SW 1271 (cell line): ENCODE measurements at regions not wholly inside any gene's neighbourhood (a gene's known extent, or its start where the extent isn't known, plus 50 kb on each side); places are given as distances from the start of the nearest gene placed in this dataset.
"Not testable (repeated sequence)": the region's sequence is repeated elsewhere in the genome, so short reads cannot be mapped to it uniquely, and the experiment has no call there.

ENCODE experiments used
- DNase-seq, 2 experiments: peaks; one replicate each; lab custom pipeline; 2025; lab: John Stamatoyannopoulos, UW

- DNase-seq: no peak
These were observed 1840.1 kb upstream of the RAG2 start for GRCh38 chr11:38438091-38438490.

GRCh38 chr11:38425578-38425977 lies 1827.5 kb upstream of the RAG2 start:
- no peak for DNase-seq

GRCh38 chr11:38423042-38423441 lies 1825.0 kb upstream of the RAG2 start:
- DNase-seq: no peak

- DNase-seq: no peak
These were observed 1818.1 kb upstream of the RAG2 start for GRCh38 chr11:38416141-38416540.

- DNase-seq: no peak
These were observed 1813.1 kb upstream of the RAG2 start for GRCh38 chr11:38411149-38411548.

- DNase-seq: no peak
These were observed 1804.0 kb upstream of the RAG2 start for GRCh38 chr11:38402063-38402462.

- DNase-seq: no peak
These were observed 1794.1 kb upstream of the RAG2 start for GRCh38 chr11:38392176-38392575.

- DNase-seq: no peak
These were observed 1786.5 kb upstream of the RAG2 start for GRCh38 chr11:38384568-38384967.

- no peak for DNase-seq
These were observed 1767.2 kb upstream of the RAG2 start for GRCh38 chr11:38365274-38365673.

GRCh38 chr11:38356255-38356654 lies 1758.2 kb upstream of the RAG2 start:
- DNase-seq: no peak

GRCh38 chr11:38345286-38345685 lies 1747.2 kb upstream of the RAG2 start:
- no peak for DNase-seq

GRCh38 chr11:38341612-38342011 lies 1743.6 kb upstream of the RAG2 start:
- not testable (repeated sequence) for DNase-seq

GRCh38 chr11:38339835-38340440 lies 1741.9 kb upstream of the RAG2 start:
- no peak for DNase-seq

GRCh38 chr11:38338022-38338421 lies 1740.0 kb upstream of the RAG2 start:
- not testable (repeated sequence) for DNase-seq

- DNase-seq: no peak
These were observed 1734.0 kb upstream of the RAG2 start for GRCh38 chr11:38332046-38332445.

GRCh38 chr11:38330578-38330977 lies 1732.5 kb upstream of the RAG2 start:
- DNase-seq: no peak

- DNase-seq: no peak
These were observed 1726.1 kb upstream of the RAG2 start for GRCh38 chr11:38323961-38324761.

GRCh38 chr11:38315151-38315550 lies 1717.1 kb upstream of the RAG2 start:
- DNase-seq: no peak

GRCh38 chr11:38307455-38307854 lies 1709.4 kb upstream of the RAG2 start:
- DNase-seq: no peak

GRCh38 chr11:38305682-38306081 lies 1707.6 kb upstream of the RAG2 start:
- DNase-seq: no peak

GRCh38 chr11:38304926-38305325 lies 1706.9 kb upstream of the RAG2 start:
- no peak for DNase-seq

GRCh38 chr11:38302564-38302963 lies 1704.5 kb upstream of the RAG2 start:
- DNase-seq: no peak

- no peak for DNase-seq
These were observed 1702.5 kb upstream of the RAG2 start for GRCh38 chr11:38300570-38300969.
